Hematopoietic multipotent progenitor cell treated with erythropoietin and hydrocortisone succinate and interleukin-3 and kit ligand, for 6 days (in vitro differentiated cells): ENCODE measurements at regions not wholly inside any gene's neighbourhood (a gene's known extent, or its start where the extent isn't known, plus 50 kb on each side); places are given as distances from the start of the nearest gene placed in this dataset.
"Not testable (repeated sequence)": the region's sequence is repeated elsewhere in the genome, so short reads cannot be mapped to it uniquely, and the experiment has no call there.

ENCODE experiments used
- DNase-seq: peaks from one replicate; pipeline ENCODE4 v3.0.0-alpha.2; 2015

DNA sequence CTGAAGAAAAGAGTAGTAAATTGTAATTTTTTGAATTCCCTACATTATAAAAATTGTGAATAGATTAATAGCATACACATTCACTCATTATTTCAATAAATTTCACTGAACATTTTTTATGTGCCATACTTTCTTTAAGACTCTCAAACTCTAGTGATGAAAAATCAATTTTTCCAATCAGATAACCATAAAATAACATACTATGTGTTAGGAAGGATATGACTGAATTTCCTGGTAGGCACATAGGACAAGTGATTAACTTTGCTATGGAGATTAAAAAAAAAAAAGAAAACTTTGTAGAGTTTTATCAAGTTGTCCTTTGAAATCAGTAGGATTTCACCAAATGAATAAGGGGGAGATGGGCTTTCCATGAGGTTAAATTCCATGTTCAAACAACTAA, 1597.3 kb upstream of the LRRTM3 start:
- no peak for DNase-seq

DNA sequence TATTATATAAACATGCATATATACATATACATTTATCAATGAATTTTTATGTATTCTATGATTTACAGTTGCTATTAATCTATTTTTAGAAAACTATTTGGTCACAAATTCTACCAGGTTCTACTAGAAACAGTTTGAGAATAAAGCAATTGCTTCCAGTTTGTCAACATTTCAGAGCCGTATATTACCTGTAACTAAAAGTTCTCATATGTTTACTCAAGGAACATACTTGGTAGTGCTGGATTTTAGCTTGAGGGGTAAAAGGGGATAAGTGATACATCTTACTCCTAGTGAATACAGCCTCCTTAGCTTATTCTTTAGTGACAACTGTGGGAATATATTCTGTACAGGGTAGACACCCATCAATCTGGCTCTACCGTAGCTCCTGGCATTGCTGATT, 1590.5 kb upstream of the LRRTM3 start:
- DNase-seq = no peak

DNA sequence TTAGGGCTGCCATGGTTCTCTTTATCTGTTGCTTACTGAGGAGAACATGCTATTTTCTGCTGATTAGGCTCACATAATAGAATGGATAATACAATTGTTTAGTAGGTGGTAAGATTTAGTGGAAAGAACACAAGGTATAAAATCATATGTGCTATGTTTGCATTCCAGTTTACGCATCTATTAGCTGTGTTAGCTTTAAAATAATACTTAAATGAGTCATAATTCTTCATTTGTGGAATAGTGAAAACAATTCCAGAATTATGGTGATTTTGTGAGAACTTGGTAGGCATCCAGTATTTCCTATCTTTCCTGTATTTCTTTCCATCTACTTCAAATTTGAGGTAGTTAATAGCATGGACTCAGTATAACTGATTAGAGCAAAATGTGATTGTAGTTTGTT, 1585.5 kb upstream of the LRRTM3 start:
- DNase-seq = no peak

DNA sequence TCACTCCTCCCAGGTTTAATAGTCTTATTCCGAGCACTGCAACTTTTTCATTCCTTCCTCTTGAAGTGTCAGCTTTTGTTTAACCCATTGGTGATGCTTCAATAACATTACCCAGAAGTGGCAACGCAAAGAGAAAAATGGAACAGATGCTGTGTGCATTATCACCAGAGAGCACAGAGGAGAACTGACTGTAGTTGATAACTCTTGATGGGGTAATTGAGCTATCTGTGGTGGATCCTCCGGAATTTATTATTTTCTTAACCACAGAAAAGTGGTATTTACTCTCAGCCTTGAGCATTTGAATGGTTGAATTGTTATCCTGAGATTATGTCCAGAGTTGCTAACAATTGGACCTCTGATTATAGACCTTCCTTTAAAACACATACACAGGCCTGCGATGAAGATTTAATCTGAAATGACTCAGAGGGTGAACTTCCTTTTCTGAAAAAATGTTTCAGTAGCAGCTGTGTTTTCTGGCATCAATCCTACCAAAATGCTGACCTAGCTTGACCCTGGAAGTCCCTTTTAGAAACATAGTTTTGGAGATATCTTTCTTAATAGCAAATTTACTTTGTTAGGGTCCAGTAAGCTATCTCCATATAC, 1584.4 kb upstream of the LRRTM3 start:
- DNase-seq = peak; percentile 3

DNA sequence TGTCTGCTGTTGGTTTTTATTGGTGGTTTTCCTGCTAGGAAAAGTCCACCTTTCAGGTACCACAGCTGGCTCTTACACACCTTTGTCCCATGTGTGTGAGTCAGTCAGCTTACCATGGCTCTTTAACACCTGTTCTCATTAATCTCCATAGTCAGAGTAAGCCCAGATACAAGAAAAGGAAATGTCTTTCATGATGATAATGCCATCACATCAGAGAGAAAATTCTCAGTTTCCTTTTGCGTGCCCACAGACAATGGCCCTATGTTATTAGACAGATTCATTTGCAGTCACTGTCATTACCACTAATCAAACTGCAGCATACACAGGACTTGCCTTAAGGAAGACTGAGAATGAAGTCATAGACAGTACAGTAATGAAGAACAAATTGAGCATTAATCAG, 1583.6 kb upstream of the LRRTM3 start:
- no peak for DNase-seq

DNA sequence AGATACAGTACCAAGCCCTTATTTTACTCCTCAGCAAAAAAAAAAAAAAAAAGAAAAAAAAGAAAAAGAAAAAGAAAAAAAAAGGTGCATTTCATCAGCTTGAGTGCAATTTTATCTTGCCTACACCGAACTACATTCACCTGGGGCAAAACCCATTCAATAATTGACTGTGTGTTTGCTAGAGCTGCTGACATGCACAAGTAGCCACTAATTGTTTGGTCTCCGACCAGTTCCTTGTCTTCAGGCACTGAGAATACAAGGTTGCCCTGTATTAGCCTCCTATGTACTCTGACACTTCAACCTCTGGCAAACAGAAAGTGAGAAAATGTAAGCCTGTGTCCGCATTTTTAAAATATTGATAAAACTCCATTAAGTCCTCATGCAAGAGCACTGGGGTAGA, 1579.4 kb upstream of the LRRTM3 start:
- DNase-seq = no peak

DNA sequence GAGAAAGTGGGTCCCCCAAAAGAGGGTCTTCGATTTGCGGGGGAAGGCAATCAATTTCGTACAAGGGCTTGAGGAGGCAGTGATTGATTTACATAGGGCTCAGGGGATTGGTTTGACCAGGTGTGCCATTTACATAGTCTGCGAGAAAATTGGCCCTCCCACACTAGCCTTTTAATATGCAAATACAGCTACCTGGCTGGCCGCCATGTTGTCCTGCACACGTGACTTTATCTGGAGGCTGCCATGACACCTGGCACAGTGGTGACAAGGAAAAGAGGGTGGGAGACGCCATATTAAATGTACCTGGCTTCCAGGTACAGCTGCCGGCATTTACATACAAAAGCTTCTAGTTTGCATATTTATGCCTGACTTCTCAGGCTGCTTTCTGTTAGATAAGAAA, 1577.2 kb upstream of the LRRTM3 start:
- no peak for DNase-seq

DNA sequence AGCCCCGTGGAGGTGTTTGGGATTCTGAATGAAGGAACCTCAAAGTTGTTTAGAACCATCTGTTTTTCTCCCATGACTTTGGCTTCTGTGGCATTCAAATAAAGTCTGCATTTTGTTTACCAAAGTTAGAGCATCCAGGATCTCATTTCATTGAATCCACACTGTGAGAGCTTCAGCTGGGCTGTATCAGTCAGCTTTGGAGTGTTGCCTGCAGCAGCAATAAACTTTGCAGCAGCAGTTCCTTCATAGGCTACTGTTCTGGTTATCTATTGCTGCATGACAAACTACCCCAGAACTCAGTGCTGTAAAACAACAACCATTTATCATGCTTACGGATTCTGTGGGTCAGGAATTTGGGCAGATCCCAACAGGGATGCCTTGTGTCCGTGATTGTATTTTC, 1575.2 kb upstream of the LRRTM3 start:
- DNase-seq = no peak

DNA sequence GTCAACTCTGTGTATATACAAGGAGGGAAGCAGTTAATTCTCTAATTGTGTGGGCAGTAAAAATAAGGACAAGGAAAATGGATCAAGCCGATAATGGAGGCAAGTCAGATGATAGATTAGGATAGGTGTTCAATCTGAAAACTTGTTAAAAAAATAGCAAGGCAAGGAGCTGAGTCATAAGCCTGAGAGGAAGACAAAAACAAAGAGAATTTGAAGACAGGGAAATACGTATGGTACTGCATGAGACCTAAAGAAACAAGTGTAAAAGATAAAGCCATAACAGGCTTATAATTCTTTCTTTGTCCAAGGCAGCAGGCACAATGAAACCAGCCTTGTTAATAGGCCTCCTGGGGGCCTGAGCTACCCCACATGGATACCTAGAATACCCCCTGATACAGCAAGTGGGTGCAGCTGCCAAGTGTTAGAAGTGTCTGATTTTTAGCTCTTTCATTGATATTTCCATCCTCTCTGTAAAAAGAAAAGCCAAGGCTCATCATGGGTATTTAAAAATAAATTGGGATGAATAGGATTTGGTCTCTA, 1570.6 kb upstream of the LRRTM3 start:
- DNase-seq = no peak

DNA sequence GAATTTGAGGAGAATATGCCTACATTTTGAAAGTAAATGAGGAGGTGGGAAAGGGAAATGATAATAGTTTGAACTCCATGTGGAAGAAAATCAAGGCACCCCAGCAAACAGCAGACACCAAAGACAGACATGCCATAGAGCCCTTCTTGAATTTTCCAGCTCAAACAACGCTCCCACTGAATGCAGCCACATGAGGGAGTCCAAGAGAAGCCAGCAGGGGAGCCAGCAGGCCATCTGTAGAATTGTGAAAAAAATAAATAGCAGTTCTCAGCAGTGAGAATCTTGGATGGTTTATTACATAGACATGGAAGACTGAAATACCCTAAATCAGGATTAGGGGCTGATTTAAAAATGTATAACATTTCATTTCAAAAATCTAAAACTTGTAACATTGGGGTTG, 1567.3 kb upstream of the LRRTM3 start:
- peak; percentile 6 for DNase-seq

DNA sequence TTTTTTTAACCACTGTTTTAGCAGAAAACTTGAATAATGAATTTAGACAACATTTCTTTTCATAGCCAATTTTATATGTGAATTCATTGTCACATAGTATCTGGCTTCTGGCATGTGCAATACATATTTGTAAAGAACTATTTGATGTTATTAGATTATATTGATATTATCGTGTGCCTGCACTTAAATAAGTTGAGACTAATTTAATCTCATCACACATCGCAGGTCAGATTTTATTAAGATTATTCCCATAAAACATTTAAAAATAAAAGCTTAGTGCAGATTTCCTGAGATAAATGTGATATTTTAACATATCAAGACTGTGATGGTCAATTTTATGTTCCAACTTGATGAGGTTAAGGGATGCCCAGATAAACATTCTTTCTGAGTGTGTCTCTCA, 1565.3 kb upstream of the LRRTM3 start:
- no peak for DNase-seq

DNA sequence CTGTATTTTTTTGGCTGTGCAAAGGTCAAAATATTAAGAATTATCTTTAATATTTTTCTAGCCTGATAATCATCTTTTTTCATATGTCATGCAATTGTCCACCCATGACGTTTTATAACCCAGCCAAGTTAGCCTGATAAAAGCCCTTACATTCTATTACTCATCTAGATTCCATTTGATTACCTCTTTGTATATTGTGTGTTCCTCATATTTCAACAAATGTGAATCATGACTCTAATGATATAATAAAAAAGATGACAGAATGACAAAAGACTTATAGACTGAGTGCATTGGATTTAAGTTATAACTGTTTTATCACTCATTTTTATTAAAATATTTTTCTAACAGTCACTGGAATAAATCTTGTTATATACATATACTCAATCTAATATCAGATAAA, 1560.0 kb upstream of the LRRTM3 start:
- no peak for DNase-seq

DNA sequence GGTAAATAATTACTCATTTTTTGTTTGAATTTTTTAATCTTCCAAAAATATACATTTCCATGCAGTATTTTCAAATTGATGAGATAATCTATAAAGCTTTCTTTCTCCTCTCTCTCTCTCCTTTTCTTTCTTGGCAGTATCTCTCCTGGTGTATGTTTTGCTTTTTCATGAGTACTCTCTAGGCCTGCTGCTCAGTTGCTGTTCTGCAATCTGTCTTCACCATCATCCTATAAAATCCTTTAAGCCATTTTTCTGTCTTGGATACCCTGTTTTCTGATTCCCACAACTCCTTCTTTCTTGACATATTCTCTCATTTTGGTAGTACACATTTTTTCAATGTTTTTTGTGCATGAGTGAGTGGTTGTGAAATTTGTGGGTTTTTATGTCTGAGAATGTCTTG, 1558.1 kb upstream of the LRRTM3 start:
- DNase-seq = no peak

DNA sequence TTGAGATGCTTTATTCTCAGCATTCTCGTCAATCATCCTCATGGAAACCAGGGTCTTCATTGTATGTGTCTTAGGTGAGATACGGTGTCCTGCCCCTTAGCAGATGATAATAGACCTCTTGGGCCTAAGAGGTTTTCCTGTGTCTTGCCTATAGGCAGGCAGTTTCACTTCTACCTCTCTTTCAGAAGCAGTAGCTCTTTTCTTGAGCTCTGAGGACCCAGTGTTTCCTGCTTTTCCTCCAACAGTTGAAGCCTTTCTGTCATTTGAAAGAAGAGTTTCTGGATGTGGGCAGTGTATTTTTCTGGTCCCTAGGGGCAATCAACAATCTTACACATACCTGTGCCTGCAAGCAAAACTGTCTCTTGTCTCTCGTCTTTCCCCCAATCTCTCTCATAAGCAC, 1550.3 kb upstream of the LRRTM3 start:
- no peak for DNase-seq

DNA sequence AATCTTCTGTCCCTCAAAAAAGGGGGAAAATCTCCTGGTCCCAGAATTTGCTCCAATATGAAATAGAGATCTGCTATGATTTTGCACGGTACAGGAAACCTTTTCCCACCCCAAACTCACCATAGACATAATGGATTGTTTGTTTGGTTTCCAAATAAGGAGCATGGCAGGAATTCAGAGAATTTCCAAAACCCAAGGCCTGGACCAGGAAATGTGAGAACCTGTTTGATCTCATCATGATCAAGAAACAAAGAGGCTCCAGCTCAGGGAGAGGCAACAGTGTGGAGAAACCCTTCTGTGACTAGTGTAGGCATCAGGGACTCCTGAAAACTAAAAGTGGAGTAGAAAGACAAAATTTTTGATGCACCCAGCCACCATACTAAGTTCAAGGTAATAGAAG, 1548.1 kb upstream of the LRRTM3 start:
- no peak for DNase-seq

DNA sequence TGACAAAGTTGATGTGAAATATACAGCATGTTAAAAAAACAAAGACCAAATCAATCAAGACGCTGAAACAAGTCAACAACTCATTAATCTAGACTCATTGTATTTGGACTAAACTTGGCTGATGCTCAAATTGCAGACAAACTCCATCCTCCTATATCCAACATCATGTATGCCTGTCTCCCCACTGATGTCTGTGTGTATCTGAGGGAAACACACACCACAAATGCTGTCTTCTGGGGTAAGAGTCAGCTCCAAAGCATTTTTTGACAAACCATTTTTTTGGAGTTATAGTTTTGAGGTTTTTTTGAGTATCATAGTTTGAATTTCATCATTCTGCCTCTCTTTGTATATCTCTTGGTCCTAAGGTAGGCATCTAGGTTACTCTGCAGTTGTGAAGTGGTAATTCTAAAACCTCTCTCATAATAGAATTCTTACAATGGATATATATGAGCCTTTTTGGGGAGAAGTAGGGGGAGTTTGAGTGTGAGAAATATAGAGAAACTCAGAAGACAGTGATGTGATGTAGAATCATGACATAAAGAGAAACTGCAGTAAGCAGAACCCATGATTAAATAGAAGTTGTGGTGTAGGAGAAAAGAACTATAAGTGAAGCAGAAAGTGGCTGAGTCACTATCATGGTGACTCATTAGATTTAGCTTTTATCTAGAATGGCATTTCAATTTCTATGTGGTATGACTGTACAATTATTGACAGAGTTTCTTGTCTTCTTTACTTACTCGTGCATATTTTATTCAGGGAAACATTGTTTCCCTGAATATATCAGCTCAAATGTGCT, 1531.1 kb upstream of the LRRTM3 start:
- DNase-seq = no peak

DNA sequence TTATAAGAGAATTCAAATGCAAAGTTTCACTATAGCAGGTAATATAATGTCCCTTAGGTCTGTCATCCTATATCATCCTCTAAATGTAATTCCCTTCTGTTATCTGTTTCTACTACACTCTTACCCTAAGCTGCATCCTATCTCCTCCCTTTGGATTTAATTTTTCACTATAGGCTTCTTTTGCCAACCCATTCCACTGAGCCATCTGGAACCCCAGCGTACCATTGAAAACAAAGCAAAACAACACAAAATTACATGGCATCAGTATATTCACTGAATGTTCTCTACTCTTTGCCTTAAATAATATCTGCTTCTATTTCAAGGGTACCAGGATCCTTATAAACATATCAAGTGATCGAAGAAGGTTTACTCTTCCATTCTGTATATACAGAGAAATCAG, 1530.2 kb upstream of the LRRTM3 start:
- no peak for DNase-seq

DNA sequence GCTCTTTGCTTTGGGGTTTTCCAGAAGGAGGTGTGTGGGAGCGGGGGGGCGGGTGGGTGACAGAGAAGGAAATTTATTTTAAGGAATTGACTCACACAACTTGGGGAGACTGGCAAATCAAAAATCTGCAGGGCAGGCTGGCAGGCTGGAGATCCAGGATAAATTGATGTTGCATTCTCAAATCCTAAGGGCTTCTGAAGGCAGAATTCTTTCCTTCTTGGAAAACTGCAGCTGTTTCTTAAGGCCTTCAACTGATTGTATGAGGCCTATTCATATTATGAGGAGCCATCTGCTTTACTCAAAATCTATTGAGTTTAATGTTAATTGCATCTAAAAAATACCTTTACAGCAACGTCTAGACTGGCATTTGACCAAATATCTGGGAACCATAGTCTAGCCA, 1528.8 kb upstream of the LRRTM3 start:
- no peak for DNase-seq

DNA sequence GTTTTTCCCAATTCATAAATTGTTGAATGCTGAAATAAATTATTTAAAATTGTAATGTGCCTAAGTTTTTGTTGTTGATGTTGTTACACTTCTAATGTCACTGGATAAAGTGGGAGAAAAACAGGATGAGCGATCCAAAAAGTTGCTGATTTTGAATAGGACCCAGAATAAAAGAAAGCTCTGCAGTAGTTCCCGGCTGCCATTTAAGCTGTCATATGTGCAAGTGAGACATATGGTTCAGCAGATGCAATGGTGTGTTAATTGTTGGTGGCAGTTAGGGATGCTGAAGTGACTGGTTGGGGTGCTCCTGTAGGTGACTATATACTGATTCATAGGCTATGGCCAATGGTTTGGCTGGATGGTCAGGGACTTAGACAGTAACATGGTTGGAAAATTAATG, 1517.4 kb upstream of the LRRTM3 start:
- DNase-seq = no peak

DNA sequence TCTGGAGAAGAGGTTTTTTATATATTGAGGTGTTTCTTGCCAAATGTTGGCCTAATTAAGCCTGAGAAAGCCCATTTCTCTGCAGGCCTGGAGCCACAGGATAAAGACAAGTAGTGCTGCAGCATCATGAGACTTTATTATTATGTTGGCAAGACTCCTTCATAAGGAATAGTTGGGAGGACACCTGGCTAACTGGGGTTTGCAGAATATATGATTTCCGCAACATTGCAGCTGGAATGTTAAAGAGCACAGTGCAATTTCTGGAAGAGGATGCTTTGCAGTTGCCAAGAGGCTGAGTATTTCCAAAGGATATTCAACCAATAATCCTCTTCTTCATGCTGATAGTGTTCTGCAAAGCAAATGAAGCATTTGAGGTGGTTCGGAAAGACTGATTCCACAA, 1512.8 kb upstream of the LRRTM3 start:
- DNase-seq = no peak

DNA sequence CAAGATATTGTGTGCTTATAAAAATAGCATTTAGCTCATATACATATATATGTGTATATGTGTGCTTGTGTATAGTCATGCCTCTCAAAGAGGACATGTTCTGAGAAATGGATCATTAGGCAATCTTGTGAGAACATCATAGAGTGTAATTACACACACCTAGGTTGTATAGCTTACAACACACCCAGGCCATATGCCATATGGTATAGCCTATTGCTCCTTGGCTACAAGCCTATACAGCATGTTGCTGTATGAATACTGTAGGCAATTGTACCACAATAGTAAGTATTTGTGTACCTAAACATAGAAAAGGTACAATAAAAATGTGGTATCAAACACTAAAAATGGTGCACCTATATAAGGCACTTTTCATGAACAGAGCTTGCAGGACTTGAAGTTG, 1510.5 kb upstream of the LRRTM3 start:
- no peak for DNase-seq

DNA sequence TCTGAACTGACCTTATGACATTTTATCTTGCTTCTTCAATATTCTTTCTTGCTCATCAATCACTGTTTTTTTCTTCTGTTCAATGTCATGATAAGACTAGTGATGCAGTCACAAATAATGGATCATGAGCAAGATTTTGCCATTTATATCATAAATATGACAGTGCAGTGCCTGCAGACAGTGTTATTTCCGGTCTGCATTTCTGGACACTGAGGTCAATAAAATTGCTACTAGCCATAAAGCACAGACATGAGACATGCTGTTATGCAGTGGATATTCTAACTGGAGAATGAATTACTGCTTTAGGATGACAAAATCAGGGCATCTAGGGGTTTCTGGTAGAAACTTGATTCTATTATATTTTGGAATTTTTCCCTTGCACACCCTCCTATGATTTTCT, 1509.7 kb upstream of the LRRTM3 start:
- DNase-seq = no peak

DNA sequence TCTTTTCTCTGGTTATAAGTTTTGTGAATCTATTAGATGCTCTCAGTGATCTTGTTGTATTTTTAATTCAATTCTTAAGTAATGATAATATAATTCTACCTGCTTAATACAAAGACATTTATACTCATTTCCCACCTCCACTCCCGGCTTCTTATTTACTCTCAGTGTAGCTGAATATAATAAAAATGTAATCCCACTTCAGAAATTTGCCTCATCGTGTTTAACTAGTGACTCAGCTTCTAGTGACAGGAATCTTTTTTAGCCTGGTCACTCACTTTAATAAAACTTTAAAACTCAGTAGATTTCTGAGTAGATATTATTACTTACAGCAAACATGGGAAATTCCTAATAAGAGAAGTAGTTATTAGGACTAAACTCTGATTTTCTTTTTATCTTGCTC, 1506.2 kb upstream of the LRRTM3 start:
- no peak for DNase-seq

DNA sequence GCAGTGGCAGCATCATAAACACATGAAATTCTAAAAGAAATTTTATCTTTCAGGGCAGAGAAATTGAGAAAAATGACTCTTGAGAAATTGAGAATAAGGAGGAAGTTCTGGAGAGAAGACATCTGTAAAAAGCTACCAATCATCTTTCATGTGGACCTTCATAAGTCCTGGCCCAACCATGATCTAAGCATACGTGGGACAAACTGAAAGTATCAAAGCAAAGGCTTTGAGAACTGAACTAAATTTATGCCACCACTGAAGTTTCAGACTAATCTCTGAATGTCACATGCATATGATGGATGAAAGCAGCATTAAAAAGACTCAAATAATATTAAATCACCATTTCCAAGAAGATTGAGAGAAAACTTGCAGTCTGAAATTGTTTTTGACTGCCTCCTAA, 1502.8 kb upstream of the LRRTM3 start:
- no peak for DNase-seq

DNA sequence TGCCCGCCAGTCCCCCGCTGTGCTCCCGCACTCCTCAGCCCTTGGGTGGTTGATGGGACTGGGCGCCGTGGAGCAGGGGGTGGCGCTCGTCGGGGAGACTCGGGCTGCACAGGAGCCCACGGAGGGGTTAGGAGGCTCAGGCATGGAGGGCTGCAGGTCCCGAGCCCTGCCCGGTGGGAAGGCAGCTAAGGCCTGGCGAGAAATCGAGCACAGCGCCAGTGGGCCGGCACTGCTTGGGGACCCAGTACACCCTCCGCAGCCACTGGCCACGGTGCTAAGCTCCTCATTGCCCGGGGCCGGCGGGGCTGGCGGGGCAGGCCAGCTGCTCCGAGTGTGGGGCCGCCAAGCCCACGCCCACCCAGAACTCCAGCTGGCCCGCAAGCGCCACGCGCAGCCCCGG, 1496.5 kb upstream of the LRRTM3 start:
- not testable (repeated sequence) for DNase-seq
